Keratinocyte (primary cell): ENCODE measurements at regions not wholly inside any gene's neighbourhood (a gene's known extent, or its start where the extent isn't known, plus 50 kb on each side); places are given as distances from the start of the nearest gene placed in this dataset.

Experiments used
- DNase-seq: peaks from one replicate; pipeline ENCODE4 v3.0.0-alpha.2; 2011; ENCODE audit warnings: low read depth, missing footprints, low spot score
- FAIRE-seq: peaks from 2 replicates; lab custom pipeline; 2011; peaks lifted over from hg19 to GRCh38; lab: Jason Lieb, UNC
- H2AFZ ChIP-seq: 2 replicates; pipeline ENCODE4 v1.6.0; 2012; ENCODE audit warnings: low read length, control low read depth, inconsistent platforms; ENCODE audit not compliant: control insufficient read depth
- H3K27ac ChIP-seq: 2 replicates; pipeline ENCODE4 v1.5.1; 2011; ENCODE audit warnings: low read length; ENCODE audit not compliant: control insufficient read depth, insufficient read depth
- H3K27me3 ChIP-seq: 3 replicates; pipeline ENCODE4 v1.6.0; 2011; ENCODE audit warnings: low read length; ENCODE audit not compliant: control insufficient read depth, insufficient read depth; ENCODE audit errors: extremely low read depth
- H3K36me3 ChIP-seq, 2 experiments: 2 replicates in 1 of 2; 3 replicates in 1 of 2; pipeline ENCODE4 v1.5.1; 2011; ENCODE audit warnings: low read length in 2 of 2, mild to moderate bottlenecking in 1 of 2; ENCODE audit not compliant: control insufficient read depth in 2 of 2, insufficient read depth in 2 of 2; ENCODE audit errors: extremely low read depth in 1 of 2
- H3K4me1 ChIP-seq: 3 replicates; pipeline ENCODE4 v1.5.1; 2011; ENCODE audit warnings: low read length; ENCODE audit not compliant: control insufficient read depth, insufficient read depth; ENCODE audit errors: extremely low read depth
- H3K4me2 ChIP-seq: 3 replicates; pipeline ENCODE4 v1.6.0; 2011; ENCODE audit warnings: low read depth, low read length; ENCODE audit not compliant: control insufficient read depth, insufficient read depth; ENCODE audit errors: extremely low read depth
- H3K4me3 ChIP-seq, 3 experiments: fragments of 200-600 bp in 1 of 3; sonication (generic) in 1 of 3; 2 replicates in 2 of 3; 3 replicates in 1 of 3; pipeline ENCODE4 v1.5.1; 2011 to 2016; ENCODE audit warnings: low read length in 3 of 3, mild to moderate bottlenecking in 3 of 3, control low read depth in 2 of 3, inconsistent platforms in 1 of 3, low read depth in 1 of 3, mixed read lengths in 1 of 3, mixed run types in 1 of 3, moderate library complexity in 1 of 3; ENCODE audit not compliant: control insufficient read depth in 2 of 3, insufficient read depth in 2 of 3; ENCODE audit errors: extremely low read depth in 1 of 3
- H3K79me2 ChIP-seq: 2 replicates; pipeline ENCODE4 v1.6.0; 2012; ENCODE audit warnings: low read length; ENCODE audit not compliant: control insufficient read depth, insufficient read depth
- H3K9ac ChIP-seq: 3 replicates; pipeline ENCODE4 v1.6.0; 2011; ENCODE audit warnings: low read length; ENCODE audit not compliant: control insufficient read depth, insufficient read depth; ENCODE audit errors: extremely low read depth
- H3K9me1 ChIP-seq: 3 replicates; pipeline ENCODE4 v1.6.0; 2011; ENCODE audit warnings: low read length; ENCODE audit not compliant: control insufficient read depth, insufficient read depth; ENCODE audit errors: extremely low read depth
- H3K9me3 ChIP-seq: 2 replicates; pipeline ENCODE4 v1.5.1; 2012; ENCODE audit warnings: low read depth, low read length; ENCODE audit not compliant: control insufficient read depth
- H4K20me1 ChIP-seq: 3 replicates; pipeline ENCODE4 v1.6.0; 2011; ENCODE audit warnings: low read length; ENCODE audit not compliant: control insufficient read depth, insufficient read depth; ENCODE audit errors: extremely low read depth
- EZH2 ChIP-seq: IDR thresholded peaks from one replicate; pipeline ENCODE4 v1.6.1; 2012; ENCODE audit warnings: inconsistent platforms, mild to moderate bottlenecking, low read length, moderate library complexity
- dilution Hi-C: fragments of 300-500 bp; cut with MboI; formaldehyde crosslinking; loops from one replicate; pipeline ENCODE4 v1.7.0; 2020; ENCODE audit warnings: low sequenced_read_pairs; ENCODE audit not compliant: extremely low pct_ligation_motif_present
- TF ChIP-seq, protein P1 (sequence below), 3 experiments: IDR thresholded peaks in 1 of 3; conservative IDR thresholded peaks in 1 of 3; optimal IDR thresholded peaks in 1 of 3; 2 replicates in 2 of 3; 3 replicates in 1 of 3; pipeline versions ENCODE3 to v1.5.1; 2011; ENCODE audit warnings: low read length in 3 of 3, mild to moderate bottlenecking in 3 of 3, moderate library complexity in 2 of 3, control low read depth in 1 of 3, inconsistent platforms in 1 of 3; ENCODE audit not compliant: insufficient read depth in 2 of 3; ENCODE audit errors: extremely low read depth in 1 of 3

DNA sequence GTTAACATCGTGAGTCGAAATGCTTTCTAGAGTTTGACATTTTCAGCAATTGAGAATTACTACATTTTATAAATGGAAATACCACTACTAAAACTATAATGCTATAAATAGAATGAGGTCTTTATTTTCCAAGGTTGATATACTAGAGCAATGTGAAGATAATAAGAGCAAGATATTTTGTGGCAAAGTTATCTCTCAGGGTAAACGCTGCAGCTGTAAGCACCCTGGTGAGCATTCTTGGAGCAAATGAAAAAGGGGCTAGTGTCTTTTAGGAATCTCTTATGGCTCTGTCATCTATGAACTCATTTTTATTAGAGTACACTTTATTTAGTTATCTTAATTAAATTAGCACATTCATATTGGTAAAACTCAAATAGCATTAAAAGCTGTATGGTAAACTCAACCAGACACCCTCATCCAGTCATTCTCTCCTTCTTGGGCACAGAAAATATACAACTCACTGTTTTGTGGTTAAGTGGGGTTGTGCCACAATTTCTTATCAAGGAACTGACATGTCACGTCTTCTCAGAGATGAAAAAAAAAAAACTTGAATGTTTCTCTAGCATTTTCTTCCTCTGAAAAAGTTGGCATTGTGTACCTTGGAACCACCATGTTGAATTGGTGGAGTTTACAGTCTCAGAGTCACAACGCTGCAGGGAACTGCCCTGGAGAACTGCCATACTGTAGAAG lies 289.5 kb upstream of the PFKP start:
- TF ChIP-seq EZH2: no peak
- TF ChIP-seq, protein P1, sequence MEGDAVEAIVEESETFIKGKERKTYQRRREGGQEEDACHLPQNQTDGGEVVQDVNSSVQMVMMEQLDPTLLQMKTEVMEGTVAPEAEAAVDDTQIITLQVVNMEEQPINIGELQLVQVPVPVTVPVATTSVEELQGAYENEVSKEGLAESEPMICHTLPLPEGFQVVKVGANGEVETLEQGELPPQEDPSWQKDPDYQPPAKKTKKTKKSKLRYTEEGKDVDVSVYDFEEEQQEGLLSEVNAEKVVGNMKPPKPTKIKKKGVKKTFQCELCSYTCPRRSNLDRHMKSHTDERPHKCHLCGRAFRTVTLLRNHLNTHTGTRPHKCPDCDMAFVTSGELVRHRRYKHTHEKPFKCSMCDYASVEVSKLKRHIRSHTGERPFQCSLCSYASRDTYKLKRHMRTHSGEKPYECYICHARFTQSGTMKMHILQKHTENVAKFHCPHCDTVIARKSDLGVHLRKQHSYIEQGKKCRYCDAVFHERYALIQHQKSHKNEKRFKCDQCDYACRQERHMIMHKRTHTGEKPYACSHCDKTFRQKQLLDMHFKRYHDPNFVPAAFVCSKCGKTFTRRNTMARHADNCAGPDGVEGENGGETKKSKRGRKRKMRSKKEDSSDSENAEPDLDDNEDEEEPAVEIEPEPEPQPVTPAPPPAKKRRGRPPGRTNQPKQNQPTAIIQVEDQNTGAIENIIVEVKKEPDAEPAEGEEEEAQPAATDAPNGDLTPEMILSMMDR (optimal IDR thresholded peaks at IDR 0.05 in 1 of 3, IDR thresholded peaks at IDR 0.05 in 1 of 3, conservative IDR thresholded peaks at IDR 0.05 in 1 of 3; ENCODE audit: extremely low read depth in 1 of 3, insufficient read depth in 2 of 3, low read length in 3 of 3): no peak
- Histone ChIP-seq H3K79me2 (no peaks in the 10 kb centered on the region), H3K4me2 (no peak overlapping the region), H3K9me3 (no peaks in the 10 kb centered on the region), H3K27ac (no peak overlapping the region), H3K9ac (no peak overlapping the region), H3K27me3 (no peaks in the 10 kb centered on the region), H3K4me1 (no peaks in the 10 kb centered on the region), H3K4me3 (no peak overlapping the region), H3K36me3 (no peaks in the 10 kb centered on the region), H4K20me1 (no peaks in the 10 kb centered on the region), H2AFZ (no peak overlapping the region), H3K9me1 (no peaks in the 10 kb centered on the region)
- FAIRE-seq (no peak), DNase-seq (no peak)
- dilution Hi-C loops: no loop called here

DNA sequence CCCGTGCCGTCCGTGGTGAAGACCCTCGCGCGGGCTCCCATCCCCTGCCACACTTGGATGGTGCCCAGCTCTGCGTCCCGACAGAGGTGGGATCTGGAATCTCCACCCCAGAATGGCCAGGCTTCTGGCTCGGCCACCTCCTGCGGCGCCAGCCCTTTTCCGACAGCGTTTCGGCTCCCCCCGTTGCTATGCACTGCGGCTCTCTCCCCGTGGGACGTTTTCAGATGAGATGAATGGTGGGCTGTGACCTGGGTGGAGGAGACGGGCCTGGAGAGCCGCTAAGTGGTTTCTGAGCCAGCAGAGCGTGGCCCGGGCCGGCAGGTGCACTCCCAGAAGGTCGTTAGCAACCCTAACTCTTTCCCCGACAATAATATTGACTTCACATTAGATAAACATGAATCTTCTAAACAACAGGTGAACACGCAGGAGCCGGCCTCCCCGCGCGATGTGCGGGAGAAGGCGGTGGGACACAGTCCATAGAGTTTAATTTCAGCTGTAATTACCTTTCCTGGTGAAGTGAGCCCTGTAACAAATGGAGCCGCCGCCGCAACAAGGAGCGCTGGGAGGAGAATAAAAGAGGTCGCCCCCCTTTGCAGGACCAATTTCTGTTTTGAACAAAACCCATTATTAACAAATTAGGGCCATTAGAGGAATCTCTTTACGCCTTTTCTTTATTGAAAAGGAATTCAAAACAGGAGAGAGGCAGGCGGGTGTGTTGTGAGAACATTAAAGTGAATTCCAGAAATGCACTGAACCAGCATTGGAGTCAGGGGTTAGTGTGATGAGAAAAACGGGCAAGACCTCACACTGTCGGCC lies 294.3 kb upstream of the PFKP start:
- no peak overlapping the region for H3K4me2 ChIP-seq
- H3K9ac ChIP-seq: no peak overlapping the region
- no peak overlapping the region for H3K4me3 ChIP-seq
- H3K27me3 ChIP-seq: no peaks in the 10 kb centered on the region
- no peaks in the 10 kb centered on the region for H3K36me3 ChIP-seq
- no peak overlapping the region for H3K27ac ChIP-seq
- no peaks in the 10 kb centered on the region for H3K4me1 ChIP-seq
- H3K9me3 ChIP-seq: peaks cover 2% of the 10 kb centered on the region
- DNase-seq (no peak), FAIRE-seq (no peak)
- no peak overlapping the region for H2AFZ ChIP-seq
- dilution Hi-C loops: no loop called here
- H3K79me2 ChIP-seq: no peaks in the 10 kb centered on the region
- no peaks in the 10 kb centered on the region for H3K9me1 ChIP-seq
- TF ChIP-seq, protein P1 (optimal IDR thresholded peaks at IDR 0.05 in 1 of 3, IDR thresholded peaks at IDR 0.05 in 1 of 3, conservative IDR thresholded peaks at IDR 0.05 in 1 of 3; ENCODE audit: extremely low read depth in 1 of 3, insufficient read depth in 2 of 3, low read length in 3 of 3): no peak
- TF ChIP-seq EZH2: no peak
- H4K20me1 ChIP-seq: no peaks in the 10 kb centered on the region
